ENCODE measurements at regions not wholly inside any gene's neighbourhood (a gene's known extent, or its start where the extent isn't known, plus 50 kb on each side); places are given as distances from the start of the nearest gene placed in this dataset.

DNA sequence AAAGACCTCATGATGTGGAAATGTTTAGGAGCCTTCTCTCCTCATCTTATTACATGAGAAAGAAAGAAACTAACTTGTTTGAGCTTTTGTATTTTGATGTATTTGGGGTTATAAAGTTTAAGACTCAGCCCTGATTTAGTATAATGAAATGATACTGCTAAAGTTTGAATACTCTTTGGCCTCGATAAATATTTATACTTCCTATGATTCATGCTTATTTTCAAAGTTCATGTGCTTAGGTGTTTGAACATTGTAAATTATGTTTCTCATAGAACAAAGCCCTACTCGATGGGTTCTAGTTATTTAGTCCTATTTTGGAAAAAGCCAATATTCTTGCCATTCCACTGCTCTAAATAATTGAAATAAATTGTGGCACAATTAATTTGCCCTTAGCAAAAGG, 303.2 kb downstream of the ZWINT start:
- H3K4me3 ChIP-seq (ENCODE audit: control insufficient read depth in 2 of 3, extremely low read depth in 1 of 3, insufficient read depth in 2 of 3, low read depth in 1 of 3, low read length in 3 of 3): no peak overlapping the region
- DNase-seq (ENCODE audit: low read depth, low spot score): no peak
- no peak overlapping the region for H3K27ac ChIP-seq (ENCODE audit: control insufficient read depth, insufficient read depth, low read length)
- no peak overlapping the region for H3K9ac ChIP-seq (ENCODE audit: control insufficient read depth, extremely low read depth, insufficient read depth, low read length)
- no peaks in the 10 kb centered on the region for H4K20me1 ChIP-seq (ENCODE audit: control insufficient read depth, extremely low read depth, insufficient read depth, low read length)
- H3K4me2 ChIP-seq (ENCODE audit: control insufficient read depth, extremely low read depth, insufficient read depth, low read depth, low read length): no peak overlapping the region
- H3K79me2 ChIP-seq (ENCODE audit: control insufficient read depth, insufficient read depth, low read length): no peaks in the 10 kb centered on the region
- H3K4me1 ChIP-seq (ENCODE audit: control insufficient read depth, extremely low read depth, insufficient read depth, low read length): no peaks in the 10 kb centered on the region
- no peaks in the 10 kb centered on the region for H3K27me3 ChIP-seq (ENCODE audit: control insufficient read depth, extremely low read depth, insufficient read depth, low read length)
- H3K36me3 ChIP-seq (ENCODE audit: control insufficient read depth in 2 of 2, extremely low read depth in 1 of 2, insufficient read depth in 2 of 2, low read length in 2 of 2): no peaks in the 10 kb centered on the region
- dilution Hi-C loops (cut with MboI; ENCODE audit: extremely low pct_ligation_motif_present, low sequenced_read_pairs): no loop called here
- no peaks in the 10 kb centered on the region for H3K9me1 ChIP-seq (ENCODE audit: control insufficient read depth, extremely low read depth, insufficient read depth, low read length)
- H2AFZ ChIP-seq (ENCODE audit: control insufficient read depth, low read length): no peak overlapping the region
- FAIRE-seq: no peak
- no peak for TF ChIP-seq EZH2 (IDR thresholded peaks at IDR 0.05; ENCODE audit: low read length)
- TF ChIP-seq, protein P1, sequence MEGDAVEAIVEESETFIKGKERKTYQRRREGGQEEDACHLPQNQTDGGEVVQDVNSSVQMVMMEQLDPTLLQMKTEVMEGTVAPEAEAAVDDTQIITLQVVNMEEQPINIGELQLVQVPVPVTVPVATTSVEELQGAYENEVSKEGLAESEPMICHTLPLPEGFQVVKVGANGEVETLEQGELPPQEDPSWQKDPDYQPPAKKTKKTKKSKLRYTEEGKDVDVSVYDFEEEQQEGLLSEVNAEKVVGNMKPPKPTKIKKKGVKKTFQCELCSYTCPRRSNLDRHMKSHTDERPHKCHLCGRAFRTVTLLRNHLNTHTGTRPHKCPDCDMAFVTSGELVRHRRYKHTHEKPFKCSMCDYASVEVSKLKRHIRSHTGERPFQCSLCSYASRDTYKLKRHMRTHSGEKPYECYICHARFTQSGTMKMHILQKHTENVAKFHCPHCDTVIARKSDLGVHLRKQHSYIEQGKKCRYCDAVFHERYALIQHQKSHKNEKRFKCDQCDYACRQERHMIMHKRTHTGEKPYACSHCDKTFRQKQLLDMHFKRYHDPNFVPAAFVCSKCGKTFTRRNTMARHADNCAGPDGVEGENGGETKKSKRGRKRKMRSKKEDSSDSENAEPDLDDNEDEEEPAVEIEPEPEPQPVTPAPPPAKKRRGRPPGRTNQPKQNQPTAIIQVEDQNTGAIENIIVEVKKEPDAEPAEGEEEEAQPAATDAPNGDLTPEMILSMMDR (optimal IDR thresholded peaks at IDR 0.05 in 1 of 3, IDR thresholded peaks at IDR 0.05 in 1 of 3, conservative IDR thresholded peaks at IDR 0.05 in 1 of 3; ENCODE audit: extremely low read depth in 1 of 3, insufficient read depth in 2 of 3, low read length in 3 of 3): no peak
- no peaks in the 10 kb centered on the region for H3K9me3 ChIP-seq (ENCODE audit: control insufficient read depth, low read depth, low read length)

DNA sequence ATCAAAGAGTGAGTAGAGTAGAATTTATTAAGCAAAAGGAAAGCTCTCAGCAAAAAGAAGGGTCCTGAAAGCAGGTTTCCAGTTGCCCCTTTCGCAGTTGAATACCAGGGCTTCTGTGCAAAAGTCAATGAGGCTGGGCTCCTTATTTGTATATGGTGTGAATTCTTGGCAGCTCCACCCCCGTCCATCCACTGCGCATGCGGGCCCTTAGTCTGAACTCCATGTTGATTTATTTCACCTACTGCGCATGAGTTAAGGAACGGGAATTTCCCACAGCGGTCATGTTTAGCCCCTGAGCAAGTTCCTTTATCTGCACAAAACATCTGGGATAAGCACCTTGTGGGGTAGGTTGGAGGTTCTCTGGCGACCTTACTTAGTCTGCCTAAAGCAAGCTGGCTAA, 325.6 kb downstream of the ZWINT start:
- no peak for TF ChIP-seq EZH2 (IDR thresholded peaks at IDR 0.05; ENCODE audit: low read length)
- TF ChIP-seq, protein P1 (optimal IDR thresholded peaks at IDR 0.05 in 1 of 3, IDR thresholded peaks at IDR 0.05 in 1 of 3, conservative IDR thresholded peaks at IDR 0.05 in 1 of 3; ENCODE audit: extremely low read depth in 1 of 3, insufficient read depth in 2 of 3, low read length in 3 of 3): no peak
- Histone ChIP-seq H3K27me3 (ENCODE audit: control insufficient read depth, extremely low read depth, insufficient read depth, low read length) (no peaks in the 10 kb centered on the region), H4K20me1 (ENCODE audit: control insufficient read depth, extremely low read depth, insufficient read depth, low read length) (no peaks in the 10 kb centered on the region), H3K4me1 (ENCODE audit: control insufficient read depth, extremely low read depth, insufficient read depth, low read length) (no peaks in the 10 kb centered on the region), H3K9me1 (ENCODE audit: control insufficient read depth, extremely low read depth, insufficient read depth, low read length) (no peaks in the 10 kb centered on the region), H3K4me2 (ENCODE audit: control insufficient read depth, extremely low read depth, insufficient read depth, low read depth, low read length) (no peak overlapping the region), H3K36me3 (ENCODE audit: control insufficient read depth in 2 of 2, extremely low read depth in 1 of 2, insufficient read depth in 2 of 2, low read length in 2 of 2) (no peaks in the 10 kb centered on the region), H3K79me2 (ENCODE audit: control insufficient read depth, insufficient read depth, low read length) (no peaks in the 10 kb centered on the region), H3K9ac (ENCODE audit: control insufficient read depth, extremely low read depth, insufficient read depth, low read length) (no peak overlapping the region), H3K4me3 (ENCODE audit: control insufficient read depth in 2 of 3, extremely low read depth in 1 of 3, insufficient read depth in 2 of 3, low read depth in 1 of 3, low read length in 3 of 3) (no peak overlapping the region), H3K9me3 (ENCODE audit: control insufficient read depth, low read depth, low read length) (no peaks in the 10 kb centered on the region), H2AFZ (ENCODE audit: control insufficient read depth, low read length) (no peak overlapping the region), H3K27ac (ENCODE audit: control insufficient read depth, insufficient read depth, low read length) (no peak overlapping the region)
- FAIRE-seq (no peak), DNase-seq (ENCODE audit: low read depth, low spot score) (no peak)
- dilution Hi-C loops (cut with MboI; ENCODE audit: extremely low pct_ligation_motif_present, low sequenced_read_pairs): no loop called here
